GM10248 (cell line): ENCODE measurements at regions not wholly inside any gene's neighbourhood (a gene's known extent, or its start where the extent isn't known, plus 50 kb on each side); places are given as distances from the start of the nearest gene placed in this dataset.
A peak's percentile ranks its signal among the peaks of the same experiment; 100 is the strongest.

Experiments used
- CTCF ChIA-PET: fragments of 300-600 bp; sonication (Branson Sonifier 250); formaldehyde crosslinking; extraction: SDS; loops from one replicate; lab custom pipeline; 2021; ENCODE audit warnings: antibody characterized with exemption; lab: Yijun Ruan, JAX
- POLR2A ChIA-PET: fragments of 350-650 bp; sonication (Branson Sonifier 250); formaldehyde crosslinking; extraction: SDS; loops from one replicate; lab custom pipeline; 2020; ENCODE audit warnings: antibody characterized with exemption; lab: Yijun Ruan, JAX
- DNase-seq: peaks from one replicate; pipeline ENCODE4 v3.0.0; 2012; ENCODE audit errors: extremely low spot score
- CTCF ChIP-seq: IDR thresholded peaks from 2 replicates; pipeline ENCODE4 v1.5.1; 2012; ENCODE audit warnings: mild to moderate bottlenecking, low read depth; ENCODE audit errors: extremely low read depth, missing control alignments, control extremely low read depth

GRCh38 chr10:123496996-123497660 is 169.0 kb upstream of the GPR26 start:
- CTCF ChIA-PET = interaction anchor here (1.0 kb wide), 1 partner anchor 11 kb away, joined by 3 read pairs; no protein-coding TSS in a partner anchor
- no peak for TF ChIP-seq CTCF
- DNase-seq = no peak
- POLR2A ChIA-PET = no interaction called here

- ChIA-PET CTCF (interaction anchor here (0.8 to 2.8 kb wide), 6 partner anchors 10 to 367 kb away, joined by 3 to 9 read pairs (median 4); no protein-coding TSS in a partner anchor), POLR2A (no interaction called here)
- DNase-seq = no peak
- TF ChIP-seq CTCF = no peak
Measured at GRCh38 chr10:123500110-123500509, 166.0 kb upstream of the GPR26 start.

DNA sequence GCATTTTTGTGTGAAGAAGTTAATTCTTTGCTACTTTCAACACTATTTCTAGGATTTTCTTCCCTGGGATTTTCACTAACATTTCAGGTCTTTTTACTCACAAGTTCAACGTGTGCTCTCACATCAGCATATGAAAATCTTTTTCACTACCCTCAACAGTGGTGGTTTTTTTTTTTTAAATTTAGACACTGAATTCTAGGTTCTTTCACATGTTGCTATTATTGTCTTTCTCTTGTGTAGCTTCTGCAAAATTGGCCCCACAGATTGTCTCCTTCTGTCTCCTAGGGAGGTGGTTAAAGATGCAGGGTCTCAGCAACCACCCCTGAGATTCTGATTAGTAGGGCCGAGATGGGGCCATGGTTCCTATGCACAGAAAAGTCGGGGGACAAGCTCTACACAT is 165.0 kb upstream of the GPR26 start:
- TF ChIP-seq CTCF = no peak
- POLR2A ChIA-PET = no interaction called here
- CTCF ChIA-PET = interaction anchor here (1.3 to 2.8 kb wide), 5 partner anchors 10 to 99 kb away, joined by 3 to 9 read pairs (median 4); no protein-coding TSS in a partner anchor
- DNase-seq = no peak

DNA sequence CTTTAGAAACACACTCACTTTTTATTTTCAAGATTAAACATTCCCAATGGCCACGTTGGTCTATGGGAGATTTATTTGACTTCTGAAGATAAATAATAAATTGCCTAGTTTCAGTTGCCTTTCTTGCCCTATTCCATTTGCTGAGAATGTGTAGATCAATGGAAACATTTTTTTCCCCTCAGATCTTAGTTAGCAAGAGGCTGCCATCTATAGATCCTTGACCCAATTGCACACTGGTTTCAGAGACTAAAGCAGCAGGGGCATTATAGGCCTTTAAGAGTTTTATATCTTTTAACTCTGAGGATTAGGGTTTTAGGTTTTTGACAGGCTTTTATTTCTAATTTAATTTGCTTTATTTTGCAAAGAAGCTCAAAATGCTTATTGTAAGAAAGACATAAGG is 163.2 kb upstream of the GPR26 start:
- DNase-seq = no peak
- peak; percentile 67 for TF ChIP-seq CTCF
- ChIA-PET POLR2A (no interaction called here), CTCF (interaction anchor here (0.9 to 1.5 kb wide), 3 partner anchors 46 to 460 kb away, joined by 3 to 5 read pairs (median 3); no protein-coding TSS in a partner anchor)

GRCh38 chr10:123506455-123506854 is 159.7 kb upstream of the GPR26 start:
- POLR2A ChIA-PET = no interaction called here
- no peak for DNase-seq
- no peak for TF ChIP-seq CTCF
- CTCF ChIA-PET = no interaction called here

DNA sequence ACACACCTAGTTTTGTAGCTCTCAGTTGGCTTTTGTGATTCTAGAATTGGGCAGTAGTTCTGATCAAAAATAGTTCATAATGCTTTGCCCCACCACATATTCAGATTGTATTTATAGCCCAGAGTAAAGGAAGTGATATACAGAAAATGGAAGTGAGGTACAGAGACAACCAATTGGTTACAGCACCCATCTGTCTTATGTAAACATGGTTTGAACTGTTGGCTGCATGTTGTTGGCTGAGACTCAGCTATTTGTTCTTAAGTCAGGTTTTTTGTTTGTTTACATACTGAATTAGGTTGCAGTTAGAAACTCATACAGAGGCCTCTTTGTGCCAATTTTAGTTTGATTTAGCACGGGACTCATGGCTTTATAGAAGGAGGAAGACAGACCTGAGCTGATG is 158.9 kb upstream of the GPR26 start:
- no peak for DNase-seq
- ChIA-PET POLR2A (no interaction called here), CTCF (no interaction called here)
- no peak for TF ChIP-seq CTCF
